SK-N-SH treated with all-trans-retinoic acid at 6 μM for 48 hours (cell line): ENCODE measurements at regions not wholly inside any gene's neighbourhood (a gene's known extent, or its start where the extent isn't known, plus 50 kb on each side); places are given as distances from the start of the nearest gene placed in this dataset.
"Not testable (repeated sequence)": the region's sequence is repeated elsewhere in the genome, so short reads cannot be mapped to it uniquely, and the experiment has no call there.

ENCODE experiments used
- ATAC-seq: fragments of 200-7000 bp; cut with Tn5 transposase; 3 replicates; pipeline ENCODE4 v1.9.1; 2020; ENCODE audit warnings: mild to moderate bottlenecking, moderate library complexity
- ARNTL ChIP-seq: fragments of 450-650 bp; formaldehyde crosslinking; IDR thresholded peaks from 2 replicates; pipeline ENCODE4 v1.5.0; 2020; ENCODE audit warnings: low read depth, mild to moderate bottlenecking, moderate library complexity, borderline replicate concordance
- BACH2 ChIP-seq: fragments of 250-450 bp; sonication (Bioruptor Pico); IDR thresholded peaks from 2 replicates; pipeline ENCODE4 v1.9.0; 2021; ENCODE audit warnings: mild to moderate bottlenecking, borderline replicate concordance
- CREB5 ChIP-seq: fragments of 250-450 bp; sonication (Bioruptor Pico); IDR thresholded peaks from 2 replicates; pipeline ENCODE4 v1.5.1; 2020; ENCODE audit warnings: low read depth, mild to moderate bottlenecking, moderate library complexity
- CSDC2 ChIP-seq: fragments of 250-450 bp; sonication (Bioruptor Pico); IDR thresholded peaks from 2 replicates; pipeline ENCODE4 v1.5.0; 2020; ENCODE audit warnings: mild to moderate bottlenecking, moderate library complexity
- CSRNP3 ChIP-seq: fragments of 250-450 bp; sonication (Bioruptor Pico); IDR thresholded peaks from 2 replicates; pipeline ENCODE4 v1.5.1; 2021; ENCODE audit warnings: mild to moderate bottlenecking, moderate library complexity
- ESRRG ChIP-seq: fragments of 250-450 bp; sonication (Bioruptor Pico); IDR thresholded peaks from 2 replicates; pipeline ENCODE4 v1.6.1; 2021; ENCODE audit warnings: mild to moderate bottlenecking
- OSR1 ChIP-seq: fragments of 250-450 bp; sonication (Bioruptor Pico); IDR thresholded peaks from 2 replicates; pipeline ENCODE4 v1.8.0; 2022; ENCODE audit warnings: moderate library complexity, mild to moderate bottlenecking, inconsistent platforms
- PATZ1 ChIP-seq: fragments of 250-450 bp; sonication (Bioruptor Pico); IDR thresholded peaks from 2 replicates; pipeline ENCODE4 v1.8.0; 2020; ENCODE audit warnings: mild to moderate bottlenecking, moderate library complexity, borderline replicate concordance
- POU6F1 ChIP-seq: fragments of 250-450 bp; sonication (Bioruptor Pico); IDR thresholded peaks from 2 replicates; pipeline ENCODE4 v1.8.0; 2021; ENCODE audit warnings: low read depth, mild to moderate bottlenecking, moderate library complexity, borderline replicate concordance
- PPARA ChIP-seq: fragments of 250-450 bp; sonication (Bioruptor Pico); IDR thresholded peaks from 2 replicates; pipeline ENCODE4 v1.5.0; 2020; ENCODE audit warnings: mild to moderate bottlenecking, borderline replicate concordance
- SNAI2 ChIP-seq: fragments of 250-450 bp; sonication (Bioruptor Pico); IDR thresholded peaks from 2 replicates; pipeline ENCODE4 v1.5.0; 2020; ENCODE audit warnings: mild to moderate bottlenecking, moderate library complexity
- TOX ChIP-seq: fragments of 250-450 bp; sonication (Bioruptor Pico); IDR thresholded peaks from 2 replicates; pipeline ENCODE4 v1.8.0; 2021; ENCODE audit warnings: mild to moderate bottlenecking, moderate library complexity, borderline replicate concordance
- ZC3H10 ChIP-seq: fragments of 250-450 bp; sonication (Bioruptor Pico); IDR thresholded peaks from 2 replicates; pipeline ENCODE4 v1.5.1; 2021; ENCODE audit warnings: mild to moderate bottlenecking, moderate library complexity
- ZFP3 ChIP-seq: fragments of 250-450 bp; sonication (Bioruptor Pico); IDR thresholded peaks from 2 replicates; pipeline ENCODE4 v1.5.0; 2020; ENCODE audit warnings: mild to moderate bottlenecking, moderate library complexity
- ZNF565 ChIP-seq: fragments of 450-650 bp; formaldehyde crosslinking; conservative IDR thresholded peaks from 2 replicates; pipeline ENCODE4 v1.5.0; 2020; ENCODE audit warnings: low read depth, mild to moderate bottlenecking, moderate library complexity
- ZNF70 ChIP-seq: fragments of 450-650 bp; formaldehyde crosslinking; IDR thresholded peaks from 2 replicates; pipeline ENCODE4 v1.5.0; 2020; ENCODE audit warnings: mild to moderate bottlenecking, moderate library complexity
- ZNF8 ChIP-seq: fragments of 450-650 bp; formaldehyde crosslinking; IDR thresholded peaks from 2 replicates; pipeline ENCODE4 v1.5.0; 2020; ENCODE audit warnings: mild to moderate bottlenecking, moderate library complexity

GRCh38 chr6:130720076-130720715 lies 107.0 kb upstream of the SMLR1 start:
- ATAC-seq, result no peak
- no peak for TF ChIP-seq ZNF565
- no peak for TF ChIP-seq PATZ1 (CRISPR knock-in tag)

GRCh38 chr6:130724089-130724488 lies 103.1 kb upstream of the SMLR1 start:
- no peak for ATAC-seq
- TF ChIP-seq PPARA (no peak), ZFP3 (CRISPR knock-in tag) (no peak), BACH2 (no peak), ZNF70 (CRISPR knock-in tag) (no peak), CSRNP3 (CRISPR knock-in tag) (no peak), ARNTL (no peak), ZNF8 (CRISPR knock-in tag) (no peak), ZC3H10 (no peak), CREB5 (no peak)

- no peak for ATAC-seq
- TF ChIP-seq ZFP3 (CRISPR knock-in tag) (no peak), ZC3H10 (no peak), ZNF565 (no peak), OSR1 (CRISPR knock-in tag) (no peak)
These were observed 101.7 kb upstream of the SMLR1 start for GRCh38 chr6:130725551-130725950.

- not testable (repeated sequence) for ATAC-seq
These were observed 99.1 kb upstream of the SMLR1 start for GRCh38 chr6:130728064-130728463.

GRCh38 chr6:130730600-130730999 lies 96.6 kb upstream of the SMLR1 start:
- no peak for TF ChIP-seq CSDC2 (CRISPR knock-in tag)
- TF ChIP-seq CREB5, result no peak
- no peak for TF ChIP-seq OSR1 (CRISPR knock-in tag)
- no peak for TF ChIP-seq ZNF565
- no peak for TF ChIP-seq ZFP3 (CRISPR knock-in tag)
- TF ChIP-seq CSRNP3 (CRISPR knock-in tag), result no peak
- TF ChIP-seq TOX (CRISPR knock-in tag), result no peak
- no peak for TF ChIP-seq BACH2
- ATAC-seq, result no peak

- ATAC-seq, result no peak
- TF ChIP-seq POU6F1 (CRISPR knock-in tag) (no peak), SNAI2 (CRISPR knock-in tag) (no peak), ESRRG (CRISPR knock-in tag) (no peak), BACH2 (no peak), ZFP3 (CRISPR knock-in tag) (no peak)
These were observed 93.0 kb upstream of the SMLR1 start for GRCh38 chr6:130734161-130734560.
